GM15510 (cell line): ENCODE measurements at regions not wholly inside any gene's neighbourhood (a gene's known extent, or its start where the extent isn't known, plus 50 kb on each side); places are given as distances from the start of the nearest gene placed in this dataset.

ENCODE experiments used
- POLR2A ChIP-seq: IDR thresholded peaks from 3 replicates; pipeline ENCODE4 v1.6.1; 2011; ENCODE audit warnings: borderline replicate concordance; ENCODE audit not compliant: insufficient read length; ENCODE audit errors: extremely low read depth

GRCh38 chr10:123380491-123381085 is 226.4 kb downstream of the BUB3 start:
- TF ChIP-seq POLR2A, result no peak

DNA sequence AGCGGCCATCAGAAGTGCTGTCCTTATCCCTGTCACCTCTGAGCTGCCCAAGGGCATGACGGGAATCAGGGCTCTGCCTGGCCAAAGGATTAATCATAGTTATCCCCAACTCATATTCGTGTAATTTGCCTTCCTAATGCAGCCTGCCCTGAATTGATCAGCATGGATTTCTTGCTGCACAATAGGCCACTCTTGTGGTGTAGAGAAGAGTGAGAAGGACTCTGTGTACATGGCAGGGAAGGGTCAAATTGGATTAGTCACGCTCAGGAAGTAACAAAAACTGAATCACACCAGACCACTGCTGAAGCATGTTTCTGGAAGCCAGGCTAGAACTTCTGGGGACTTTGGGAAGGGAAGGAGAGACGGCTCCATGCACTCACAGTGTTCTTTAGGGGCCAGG is 227.0 kb downstream of the BUB3 start:
- no peak for TF ChIP-seq POLR2A

DNA sequence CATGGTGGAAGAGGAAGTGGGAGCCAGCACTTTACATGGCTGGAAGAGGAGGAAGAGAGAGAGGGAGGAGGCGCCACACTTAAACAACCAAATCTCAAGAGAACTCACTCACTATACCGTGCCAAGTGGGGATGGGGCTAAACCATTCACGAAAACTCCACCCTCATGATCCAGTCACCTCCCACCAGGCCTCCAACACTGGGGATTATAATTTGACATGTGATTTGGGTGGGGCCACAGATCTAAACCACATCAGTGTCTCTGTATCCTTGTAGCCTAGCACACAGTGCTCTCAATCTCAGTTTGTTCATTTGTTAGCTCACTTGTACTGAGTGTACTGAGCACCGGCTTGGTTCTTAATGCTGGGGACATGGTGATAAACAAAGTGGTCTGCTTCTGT is 228.3 kb downstream of the BUB3 start:
- no peak for TF ChIP-seq POLR2A

DNA sequence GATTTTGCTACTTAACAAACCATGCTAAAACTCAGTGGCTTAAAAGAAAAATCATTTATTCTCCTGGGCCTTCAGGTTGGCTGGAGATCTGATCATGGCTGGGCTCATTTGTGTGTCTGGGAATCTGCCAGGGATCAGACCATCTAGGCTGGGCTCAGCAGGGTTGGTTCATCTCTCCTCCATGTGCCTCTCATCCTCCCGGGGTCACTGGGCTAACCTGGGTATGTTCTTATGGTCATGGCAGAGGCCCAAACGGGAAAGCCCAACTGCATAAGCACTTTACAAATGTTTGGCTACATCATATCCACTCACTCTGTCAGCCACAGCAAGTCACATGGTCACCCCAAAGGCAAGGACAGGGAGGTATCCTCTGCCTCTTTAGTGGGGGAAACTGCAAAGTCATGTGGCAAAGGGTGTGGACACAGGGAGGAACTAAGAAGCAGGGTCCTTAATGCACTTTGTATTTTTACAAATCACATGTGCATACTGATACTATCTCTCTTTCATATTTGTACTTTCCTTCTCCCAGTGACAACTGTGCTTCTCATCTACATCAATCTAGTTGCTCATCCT is 231.4 kb downstream of the BUB3 start:
- no peak for TF ChIP-seq POLR2A

- TF ChIP-seq POLR2A, result no peak
These were observed 235.3 kb downstream of the BUB3 start for GRCh38 chr10:123389520-123389919.

DNA sequence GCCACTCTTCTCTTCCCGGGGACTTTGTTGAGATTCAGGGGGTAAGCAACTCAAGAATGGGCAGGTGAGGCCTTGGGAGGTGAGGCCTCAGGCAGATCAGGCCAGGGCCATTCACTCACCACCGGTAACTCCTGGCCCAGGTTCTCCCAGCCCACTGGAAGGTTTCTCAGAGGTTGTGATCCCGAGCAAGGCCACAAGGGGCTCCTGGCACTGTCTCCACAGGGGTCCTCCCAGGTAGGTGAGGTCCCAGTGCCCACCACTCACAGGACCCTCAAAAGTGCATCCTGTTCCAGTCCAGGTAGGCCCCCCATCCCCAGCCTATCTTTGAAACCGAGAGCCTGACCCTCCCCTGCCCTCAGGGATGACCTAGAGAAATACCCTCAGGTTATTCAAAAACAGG is 236.1 kb downstream of the BUB3 start:
- no peak for TF ChIP-seq POLR2A

- TF ChIP-seq POLR2A, result no peak
These were observed 236.7 kb downstream of the BUB3 start for GRCh38 chr10:123390874-123391273.

DNA sequence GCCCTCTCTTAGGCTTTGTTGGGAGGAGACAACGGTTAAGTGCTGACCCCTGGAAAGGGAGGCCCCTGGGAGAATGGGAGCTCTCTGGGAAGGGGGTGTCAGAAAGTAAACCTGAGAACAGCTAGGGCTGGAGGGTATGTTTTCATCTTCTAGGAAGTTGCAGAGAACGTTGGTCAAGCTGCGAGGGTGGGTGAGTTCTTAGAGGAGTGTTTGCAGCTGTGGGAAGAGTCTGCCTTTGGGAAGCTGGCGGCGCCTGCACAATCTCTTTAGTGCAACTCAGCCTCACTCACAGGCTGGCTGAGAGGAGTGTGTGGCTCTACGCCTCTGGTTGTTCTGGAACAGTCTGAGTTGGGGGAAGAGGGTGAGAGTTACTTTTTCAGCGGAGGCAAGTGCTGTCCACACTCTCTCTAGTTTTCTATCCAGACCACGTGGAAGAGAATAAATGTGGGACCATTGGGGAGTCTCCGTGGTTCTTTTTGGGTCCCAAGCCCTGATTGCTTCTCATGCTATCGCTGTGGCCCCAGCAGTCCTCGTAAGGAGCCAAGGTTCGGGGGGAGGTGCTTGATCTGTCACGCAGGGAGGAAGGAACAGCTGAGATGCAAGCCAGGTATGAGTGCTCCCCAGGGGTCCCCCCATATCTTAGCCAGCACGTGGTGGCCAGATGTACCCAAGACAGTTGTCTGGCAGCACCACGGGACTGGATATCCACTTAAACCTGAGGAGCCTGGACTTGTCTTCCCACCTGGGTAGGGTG is 237.2 kb downstream of the BUB3 start:
- no peak for TF ChIP-seq POLR2A

DNA sequence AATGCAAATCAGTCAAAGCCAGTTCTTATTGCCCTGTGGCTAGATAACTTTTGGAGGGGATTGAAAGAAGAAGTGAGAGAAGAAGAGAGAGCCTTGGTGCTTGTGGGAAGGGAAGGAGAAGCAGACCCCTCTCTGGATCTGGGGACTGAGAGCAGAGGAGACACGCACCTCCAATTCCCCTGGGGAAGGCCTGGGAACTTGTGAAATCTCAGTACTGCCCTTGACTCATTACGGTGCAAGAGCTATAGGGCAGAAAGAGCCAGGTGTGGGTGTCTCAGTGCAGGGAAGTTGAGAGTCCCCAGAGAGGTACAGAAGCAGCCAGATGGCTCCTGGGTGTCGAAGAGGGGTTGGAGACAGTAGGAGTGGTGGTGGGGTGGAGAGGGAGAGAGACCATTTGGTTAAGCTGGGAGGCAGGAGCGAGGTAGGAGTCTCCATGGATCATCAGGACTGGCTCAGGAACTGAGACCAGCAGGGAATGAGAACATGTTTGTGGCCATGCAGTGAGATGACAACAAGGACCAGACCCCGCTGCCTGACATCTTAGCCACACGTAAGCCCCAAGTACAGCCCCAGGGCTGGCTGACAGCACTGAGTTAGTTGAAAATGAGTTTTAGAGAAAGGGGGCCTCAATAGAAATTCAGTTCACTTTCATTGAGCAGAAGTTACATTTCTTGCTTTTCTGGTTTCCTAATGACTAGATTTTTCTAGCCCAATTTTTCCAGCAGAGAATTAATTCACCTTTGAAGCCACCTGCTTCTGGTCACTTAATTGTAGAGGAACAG is 238.2 kb downstream of the BUB3 start:
- TF ChIP-seq POLR2A, result peak; percentile 21

- TF ChIP-seq POLR2A, result no peak
These were observed 239.0 kb downstream of the BUB3 start for GRCh38 chr10:123393170-123393569.

DNA sequence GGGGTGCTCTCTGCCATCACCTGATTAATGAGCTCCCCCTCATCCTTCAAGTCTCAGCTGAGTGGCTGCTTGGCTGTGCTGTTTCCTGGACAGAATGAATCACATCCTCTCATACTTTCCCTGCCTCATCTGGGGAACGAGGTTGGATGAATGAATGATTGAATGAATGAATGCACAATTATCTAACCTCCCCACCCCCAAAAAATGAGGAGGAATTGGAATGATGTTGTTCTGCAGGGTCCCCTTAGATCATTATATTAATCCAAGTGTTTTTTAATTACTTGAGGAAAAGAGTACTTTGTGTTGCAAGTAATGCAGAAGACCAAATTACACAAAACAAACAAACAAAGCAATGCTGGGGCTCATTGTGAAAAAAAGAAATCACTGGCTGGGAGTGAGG is 240.2 kb downstream of the BUB3 start:
- no peak for TF ChIP-seq POLR2A

DNA sequence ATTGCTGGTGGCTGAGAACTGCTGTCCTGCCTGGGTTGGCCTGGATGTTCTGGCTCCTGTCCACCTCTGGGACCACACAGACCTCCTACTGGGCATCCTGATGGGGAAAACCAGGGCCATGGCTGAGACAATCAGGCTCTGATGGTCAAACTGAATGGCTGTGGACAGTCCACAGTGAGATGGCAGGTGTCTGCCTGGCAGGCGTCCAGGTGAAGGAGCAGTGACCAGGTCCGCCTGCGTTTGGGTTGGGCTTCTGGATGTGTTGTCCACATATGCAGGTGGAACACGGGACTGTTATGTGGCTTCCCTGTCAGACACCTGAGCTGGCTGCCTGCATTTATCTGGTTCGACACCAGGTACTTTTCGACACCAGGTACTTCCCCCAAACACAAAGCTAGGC is 241.7 kb downstream of the BUB3 start:
- no peak for TF ChIP-seq POLR2A

GRCh38 chr10:123398180-123398591 is 244.0 kb downstream of the BUB3 start:
- TF ChIP-seq POLR2A, result no peak

DNA sequence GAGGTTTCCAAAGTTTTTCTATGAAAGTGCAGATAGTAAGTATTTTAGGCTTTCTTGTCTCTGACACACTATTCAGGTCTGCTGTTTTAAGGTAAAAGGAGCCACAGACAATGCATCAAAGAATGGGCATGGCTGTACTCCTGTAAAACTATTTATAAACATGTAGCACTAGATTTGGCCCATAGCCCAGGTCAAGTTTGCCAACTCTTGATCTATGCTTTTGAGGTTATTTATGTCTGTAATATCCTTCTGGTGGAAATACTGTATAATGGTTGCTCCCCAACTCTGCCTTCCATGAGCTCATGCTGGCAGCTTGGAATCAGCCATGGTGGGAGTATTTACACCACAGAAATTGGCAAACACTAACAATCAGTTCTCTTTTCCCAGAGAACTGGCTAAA is 244.6 kb downstream of the BUB3 start:
- TF ChIP-seq POLR2A, result no peak

- TF ChIP-seq POLR2A, result no peak
These were observed 245.2 kb downstream of the BUB3 start for GRCh38 chr10:123399276-123399839.

GRCh38 chr10:123402021-123402420 is 247.8 kb downstream of the BUB3 start:
- TF ChIP-seq POLR2A, result no peak

GRCh38 chr10:123402656-123403055 is 248.5 kb downstream of the BUB3 start:
- no peak for TF ChIP-seq POLR2A
